Small intestine (tissue), 7 donors: ENCODE measurements at regions not wholly inside any gene's neighbourhood (a gene's known extent, or its start where the extent isn't known, plus 50 kb on each side); places are given as distances from the start of the nearest gene placed in this dataset.
A peak's percentile ranks its signal among the peaks of the same experiment; 100 is the strongest.

Experiments used
- DNase-seq, 2 donors: peaks; one replicate each; pipeline versions ENCODE4 v3.0.0 to v3.0.0-alpha.2; 2013
- FAIRE-seq: peaks from 2 replicates; lab custom pipeline; 2012; peaks lifted over from hg19 to GRCh38; lab: Jason Lieb, UNC
- H3K27ac ChIP-seq, 3 donors: one replicate each; pipeline ENCODE4 v1.5.1; 2013; ENCODE audit warnings: low read length in 2 of 3, mild to moderate bottlenecking in 2 of 3, control low read depth in 1 of 3, inconsistent platforms in 1 of 3, low read depth in 1 of 3, moderate library complexity in 1 of 3
- H3K27me3 ChIP-seq, 3 donors: one replicate each; pipeline ENCODE4 v1.6.1; 2013; ENCODE audit warnings: low read length in 3 of 3, inconsistent platforms in 1 of 3; ENCODE audit not compliant: control insufficient read depth in 3 of 3, insufficient read depth in 3 of 3
- H3K36me3 ChIP-seq, 3 donors: one replicate each; pipeline ENCODE4 v1.6.1; 2013; ENCODE audit warnings: low read length in 3 of 3, inconsistent platforms in 1 of 3, low read depth in 1 of 3, mild to moderate bottlenecking in 1 of 3, moderate library complexity in 1 of 3; ENCODE audit not compliant: control insufficient read depth in 3 of 3, insufficient read depth in 2 of 3
- H3K4me1 ChIP-seq, 3 donors: one replicate each; pipeline ENCODE4 v1.6.1; 2013; ENCODE audit warnings: low read length in 2 of 3, inconsistent platforms in 1 of 3, low read depth in 1 of 3, mild to moderate bottlenecking in 1 of 3, moderate library complexity in 1 of 3; ENCODE audit not compliant: control insufficient read depth in 3 of 3, insufficient read depth in 2 of 3
- H3K4me3 ChIP-seq, 3 donors: one replicate each; pipeline ENCODE4 v1.5.1; 2013; ENCODE audit warnings: low read length in 3 of 3, control low read depth in 1 of 3, inconsistent platforms in 1 of 3, low read depth in 1 of 3, mild to moderate bottlenecking in 1 of 3, moderate library complexity in 1 of 3
- H3K9me3 ChIP-seq, 2 donors: one replicate each; pipeline ENCODE4 v1.6.1; 2013; ENCODE audit warnings: low read depth in 1 of 2, low read length in 1 of 2; ENCODE audit not compliant: control insufficient read depth in 2 of 2, insufficient read depth in 1 of 2
- WGBS, 3 donors: extraction: QIAGEN DNeasy Blood & Tissue Kit; methylation state at CpG; one replicate each; pipeline ENCODE4 v1.1.7; 2013; 5-methylcytosine and 5-hydroxymethylcytosine counted together
- donor health status: healthy with polysubstance abuse.
- donor health status: control.
- donor health status: control.
- donor health status: Bipolar disorder and iron deficiency.
- donor health status: healthy.

DNA sequence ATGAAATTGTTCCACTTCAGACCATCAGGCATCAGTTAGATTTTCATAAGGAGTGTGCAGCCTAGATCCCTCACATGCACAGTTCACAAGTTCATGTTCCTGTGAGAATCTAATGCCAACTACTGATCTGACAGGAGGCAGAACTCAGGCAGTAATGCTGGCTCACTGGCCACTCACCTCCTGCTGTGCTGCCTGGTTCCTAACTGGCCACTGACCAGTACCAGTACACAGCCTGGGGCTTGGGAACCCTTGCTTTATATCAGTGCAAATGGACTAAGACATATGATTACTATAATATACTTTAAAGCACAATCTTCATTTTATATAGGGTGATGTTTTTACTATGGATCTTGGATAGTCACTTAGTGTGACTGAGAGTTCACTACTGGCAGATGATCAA, 259.2 kb downstream of the SLCO4C1 start:
- Histone ChIP-seq H3K4me3 (no peak overlapping the region), H3K27ac (no peak overlapping the region), H3K4me1 (no peaks in the 10 kb centered on the region), H3K27me3 (no peaks in the 10 kb centered on the region), H3K36me3 (no peaks in the 10 kb centered on the region), H3K9me3 (no peaks in the 10 kb centered on the region)
- FAIRE-seq (no peak), DNase-seq (no peak)

DNA sequence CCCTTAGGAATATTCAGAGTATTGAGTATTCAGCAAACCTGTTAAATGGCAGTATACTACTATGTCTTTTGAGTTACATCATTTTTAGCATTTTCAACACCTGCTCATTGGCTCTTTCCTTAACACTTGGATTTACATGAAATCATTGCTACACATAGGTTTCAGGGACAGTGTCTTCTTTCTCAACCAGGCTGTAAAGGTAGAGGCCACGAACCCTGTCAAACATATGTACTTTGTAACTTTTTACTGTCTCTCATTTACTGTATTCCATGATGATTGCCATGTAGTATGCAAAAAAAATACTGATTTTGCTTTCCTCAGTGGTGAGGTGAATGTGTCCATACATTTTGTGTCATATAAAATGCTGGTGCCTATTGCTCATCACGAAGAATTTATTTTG, 264.4 kb downstream of the SLCO4C1 start:
- Histone ChIP-seq H3K4me3 (no peak overlapping the region), H3K27me3 (no peaks in the 10 kb centered on the region), H3K9me3 (no peaks in the 10 kb centered on the region), H3K36me3 (no peaks in the 10 kb centered on the region), H3K27ac (no peak overlapping the region), H3K4me1 (no peaks in the 10 kb centered on the region)
- peak in 1 of 2 donors; percentile 54 for DNase-seq
- WGBS, 3 donors = 66 to 77% (median 69%) methylated on average over 2 of the region's 2 CpGs
- FAIRE-seq = no peak

DNA sequence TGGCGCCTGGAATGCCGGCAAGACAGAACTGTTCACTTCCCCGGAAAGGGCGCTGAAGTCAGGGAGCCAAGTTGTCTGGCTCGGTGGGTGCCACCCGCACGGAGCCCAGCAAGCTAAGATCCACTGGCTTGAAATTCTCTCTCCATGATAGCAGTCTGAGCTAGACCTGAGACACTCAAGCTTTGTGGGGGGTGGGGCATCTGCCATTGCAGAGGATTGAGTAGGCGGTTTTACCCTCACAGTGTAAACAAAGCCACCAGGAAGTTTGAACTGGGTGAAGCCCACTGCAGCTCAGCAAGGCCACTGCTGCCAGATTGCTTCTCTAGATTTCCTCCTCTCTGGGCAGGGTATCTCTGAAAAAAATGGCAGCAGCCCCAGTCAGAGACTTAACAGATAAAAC, 277.4 kb downstream of the SLCO4C1 start:
- WGBS, 3 donors = 87 to 90% (median 87%) methylated on average over 8 of the region's 8 CpGs

DNA sequence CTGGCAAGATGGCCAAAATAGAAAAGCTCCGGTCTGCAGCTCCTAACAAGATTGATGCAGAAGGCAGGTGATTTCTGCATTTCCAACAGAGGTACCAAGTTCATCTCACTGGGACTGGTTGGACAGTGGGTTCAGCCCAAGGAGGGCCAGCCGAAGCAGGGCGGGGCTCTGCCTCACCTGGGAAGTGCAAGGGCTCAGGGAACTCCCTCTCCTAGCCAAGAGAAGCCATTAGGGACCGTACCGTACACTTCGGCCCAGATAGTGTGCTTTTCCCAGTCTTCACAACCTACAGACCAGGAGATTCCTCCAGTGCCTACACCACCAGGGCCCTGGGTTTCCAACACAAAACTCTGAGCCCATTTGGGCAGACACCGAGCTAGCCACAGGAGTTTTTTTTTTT, 277.8 kb downstream of the SLCO4C1 start:
- H3K27me3 ChIP-seq = no peaks in the 10 kb centered on the region
- no peak overlapping the region for H3K27ac ChIP-seq
- no peak for DNase-seq
- no peak for FAIRE-seq
- H3K36me3 ChIP-seq = no peaks in the 10 kb centered on the region
- peaks cover 0 to 4% of the 10 kb centered on the region in 2 donors for H3K9me3 ChIP-seq
- no peak overlapping the region for H3K4me3 ChIP-seq
- 63 to 72% (median 68%) methylated on average over 7 of the region's 7 CpGs for WGBS, 3 donors
- H3K4me1 ChIP-seq = no peaks in the 10 kb centered on the region

More for the DNA sequence above, 277.4 kb downstream of the SLCO4C1 start:
- FAIRE-seq (no peak), DNase-seq (no peak)
- H3K27ac ChIP-seq = no peak overlapping the region
- H3K4me1 ChIP-seq = no peaks in the 10 kb centered on the region
- H3K36me3 ChIP-seq = no peaks in the 10 kb centered on the region
- peaks cover 0 to 4% of the 10 kb centered on the region in 2 donors for H3K9me3 ChIP-seq
- no peaks in the 10 kb centered on the region for H3K27me3 ChIP-seq
- H3K4me3 ChIP-seq = no peak overlapping the region

DNA sequence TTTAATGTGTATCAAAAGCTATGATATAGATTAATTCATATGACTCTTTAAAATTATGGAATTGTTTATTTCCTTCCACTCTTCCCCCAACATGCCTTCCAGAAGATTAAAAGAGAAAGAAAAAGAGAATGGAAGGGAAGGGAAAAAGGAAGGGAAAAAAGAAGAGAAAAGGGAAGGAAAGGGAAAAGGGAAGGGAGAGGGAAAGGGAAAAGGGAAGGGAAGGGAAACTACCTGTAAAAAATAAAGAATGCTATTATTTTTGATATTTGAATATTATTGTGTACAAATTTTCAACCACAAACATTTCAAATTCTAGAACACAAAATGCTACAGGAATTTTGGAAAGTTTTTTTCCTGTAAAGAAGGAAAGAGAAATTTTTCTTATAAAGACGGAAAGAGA, 281.7 kb downstream of the SLCO4C1 start:
- DNase-seq (no peak), FAIRE-seq (no peak)
- H3K9me3 ChIP-seq = peaks cover 0 to 4% of the 10 kb centered on the region in 2 donors
- H3K4me3 ChIP-seq = no peak overlapping the region
- 84 to 88% (median 88%) methylated on average over 1 of the region's 1 CpG for WGBS, 3 donors
- no peaks in the 10 kb centered on the region for H3K27me3 ChIP-seq
- no peaks in the 10 kb centered on the region for H3K36me3 ChIP-seq
- no peaks in the 10 kb centered on the region for H3K4me1 ChIP-seq
- no peak overlapping the region for H3K27ac ChIP-seq

DNA sequence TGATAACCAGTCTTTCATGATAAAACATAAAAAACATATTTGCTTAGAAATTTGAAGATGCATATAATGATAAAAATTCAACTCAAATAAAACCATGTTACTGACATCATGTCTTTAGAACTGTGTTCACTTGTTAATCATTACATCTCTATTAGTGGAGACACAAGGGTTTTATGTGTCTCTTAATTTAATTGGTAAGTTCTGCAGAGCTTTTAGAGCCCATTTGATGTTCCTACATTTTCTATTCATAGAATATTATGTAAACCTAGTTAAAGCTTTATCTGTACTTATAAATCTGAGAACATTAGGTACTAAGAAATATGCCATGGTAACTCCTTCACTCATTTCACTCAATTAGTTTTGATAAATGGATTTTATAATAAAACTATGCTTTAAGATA, 285.4 kb downstream of the SLCO4C1 start:
- FAIRE-seq (no peak), DNase-seq (no peak)
- Histone ChIP-seq H3K9me3 (no peaks in the 10 kb centered on the region), H3K4me3 (no peak overlapping the region), H3K4me1 (no peaks in the 10 kb centered on the region), H3K27me3 (no peaks in the 10 kb centered on the region), H3K36me3 (no peaks in the 10 kb centered on the region), H3K27ac (no peak overlapping the region)

DNA sequence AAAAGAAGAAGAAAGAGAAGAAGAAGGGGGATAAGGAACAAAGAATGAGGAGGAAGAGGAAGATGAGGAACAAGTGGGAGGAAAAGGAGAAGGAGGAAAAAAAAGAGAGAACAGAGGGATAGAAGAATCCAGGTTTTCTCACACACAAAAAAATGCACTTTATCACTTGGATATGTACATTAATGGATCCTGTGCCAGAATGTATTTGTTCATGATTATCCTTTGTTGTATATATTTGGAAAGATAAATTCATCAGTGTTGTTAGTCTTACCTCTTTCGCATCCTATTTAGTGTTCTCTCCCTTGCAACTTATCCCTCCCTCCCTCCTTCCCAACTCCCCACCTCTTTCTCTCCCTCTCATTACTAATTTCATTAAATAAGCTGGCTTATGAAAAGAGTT, 298.8 kb downstream of the SLCO4C1 start:
- H3K27me3 ChIP-seq = no peaks in the 10 kb centered on the region
- DNase-seq = no peak
- H3K27ac ChIP-seq = no peak overlapping the region
- H3K9me3 ChIP-seq = no peaks in the 10 kb centered on the region
- H3K4me3 ChIP-seq = no peak overlapping the region
- no peak for FAIRE-seq
- no peaks in the 10 kb centered on the region for H3K36me3 ChIP-seq
- H3K4me1 ChIP-seq = peaks cover 0 to 8% (median 0%) of the 10 kb centered on the region in 3 donors
- 87 to 93% (median 88%) methylated on average over 1 of the region's 1 CpG for WGBS, 3 donors

DNA sequence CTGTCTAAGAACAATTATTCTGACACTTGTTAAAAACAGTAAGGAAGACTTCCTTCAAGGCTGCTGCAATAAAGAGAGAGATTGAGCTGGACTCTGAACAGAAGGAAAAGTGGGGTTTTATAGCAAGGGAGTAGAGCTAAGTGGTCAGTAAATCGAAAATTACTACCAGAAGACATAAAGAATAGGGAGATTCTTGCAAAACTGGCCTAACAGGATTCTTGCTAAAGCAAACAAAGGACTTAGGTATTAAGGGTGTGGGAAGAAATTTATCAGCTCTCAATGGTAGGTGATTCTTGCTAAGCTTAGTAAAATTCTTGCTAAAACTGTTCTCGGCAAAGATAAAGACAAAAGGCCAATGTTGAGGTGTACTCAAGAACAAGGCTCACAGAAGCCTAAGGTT, 300.5 kb downstream of the SLCO4C1 start:
- 11 to 59% (median 18%) methylated on average over 2 of the region's 2 CpGs for WGBS, 3 donors
- peaks cover 0 to 8% (median 0%) of the 10 kb centered on the region in 3 donors for H3K4me1 ChIP-seq
- H3K36me3 ChIP-seq = no peaks in the 10 kb centered on the region
- peak overlapping the region in 1 of 3 donors; percentile 73 for H3K27ac ChIP-seq
- FAIRE-seq = no peak
- no peaks in the 10 kb centered on the region for H3K27me3 ChIP-seq
- peak; percentile 11 to 93 for DNase-seq
- no peaks in the 10 kb centered on the region for H3K9me3 ChIP-seq
- H3K4me3 ChIP-seq = no peak overlapping the region

DNA sequence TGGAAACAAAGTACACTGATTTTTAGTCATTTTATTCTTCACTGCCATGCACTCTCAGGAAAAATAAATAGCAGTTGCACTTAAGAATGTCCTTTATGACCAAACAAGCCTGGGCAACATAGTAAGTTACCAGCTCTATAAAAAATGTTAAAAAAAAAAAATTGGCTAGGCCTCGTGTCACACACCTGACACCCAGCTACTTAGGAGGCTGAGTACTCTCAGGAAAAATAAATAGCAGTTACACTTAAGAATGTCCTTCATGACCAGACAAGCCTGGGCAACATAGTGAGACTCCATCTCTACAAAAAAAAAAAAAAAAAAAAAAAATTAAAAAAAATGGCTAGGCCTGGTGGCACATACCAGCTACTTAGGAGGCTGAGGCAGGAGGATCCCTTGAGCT, 304.6 kb downstream of the SLCO4C1 start:
- H3K36me3 ChIP-seq = no peaks in the 10 kb centered on the region

More for the DNA sequence above, 304.6 kb downstream of the SLCO4C1 start:
- H3K4me3 ChIP-seq = no peak overlapping the region
- H3K27ac ChIP-seq = no peak overlapping the region
- no peaks in the 10 kb centered on the region for H3K9me3 ChIP-seq
- DNase-seq (no peak), FAIRE-seq (no peak)
- H3K27me3 ChIP-seq = no peaks in the 10 kb centered on the region
- peaks cover 0 to 8% (median 0%) of the 10 kb centered on the region in 3 donors for H3K4me1 ChIP-seq
- WGBS, 3 donors = 62 to 68% (median 65%) methylated on average over 1 of the region's 1 CpG
